BLaER1 treated with 17β-estradiol and CSF1 and Interleukin-3, amounts not matched to agents 10 nM and 100 nM (cell line): ENCODE measurements at regions not wholly inside any gene's neighbourhood (a gene's known extent, or its start where the extent isn't known, plus 50 kb on each side); places are given as distances from the start of the nearest gene placed in this dataset.

Experiments used
- H3K27ac ChIP-seq, 11 experiments: shearing (Covaris generic); formaldehyde crosslinking; 2 replicates each; pipeline ENCODE4 v1.8.1; 2022
- H3K27me3 ChIP-seq, 11 experiments: shearing (Covaris generic); formaldehyde crosslinking; 2 replicates each; pipeline ENCODE4 v1.8.1; 2022
- H3K36me3 ChIP-seq, 11 experiments: shearing (Covaris generic); formaldehyde crosslinking; 2 replicates each; pipeline ENCODE4 v1.8.1; 2022
- H3K4me1 ChIP-seq, 10 experiments: shearing (Covaris generic); formaldehyde crosslinking; 2 replicates each; pipeline ENCODE4 v1.8.1; 2022
- H3K4me2 ChIP-seq, 11 experiments: shearing (Covaris generic); formaldehyde crosslinking; 2 replicates each; pipeline ENCODE4 v1.8.1; 2022
- H3K4me3 ChIP-seq, 10 experiments: shearing (Covaris generic); formaldehyde crosslinking; 2 replicates each; pipeline ENCODE4 v1.8.1; 2022
- H3K9ac ChIP-seq, 11 experiments: shearing (Covaris generic); formaldehyde crosslinking; 2 replicates each; pipeline ENCODE4 v1.8.1; 2022
- H3K9me3 ChIP-seq, 11 experiments: shearing (Covaris generic); formaldehyde crosslinking; replicated peaks in 1 of 11; 2 replicates each; pipeline ENCODE4 v1.8.1; 2022
- H4K20me1 ChIP-seq, 11 experiments: shearing (Covaris generic); formaldehyde crosslinking; 2 replicates each; pipeline ENCODE4 v1.8.1; 2022
- Cebpa-rat ChIP-seq, 11 experiments: shearing (Covaris generic); IDR thresholded peaks; 2 replicates each; pipeline ENCODE4 v1.8.1; 2022

DNA sequence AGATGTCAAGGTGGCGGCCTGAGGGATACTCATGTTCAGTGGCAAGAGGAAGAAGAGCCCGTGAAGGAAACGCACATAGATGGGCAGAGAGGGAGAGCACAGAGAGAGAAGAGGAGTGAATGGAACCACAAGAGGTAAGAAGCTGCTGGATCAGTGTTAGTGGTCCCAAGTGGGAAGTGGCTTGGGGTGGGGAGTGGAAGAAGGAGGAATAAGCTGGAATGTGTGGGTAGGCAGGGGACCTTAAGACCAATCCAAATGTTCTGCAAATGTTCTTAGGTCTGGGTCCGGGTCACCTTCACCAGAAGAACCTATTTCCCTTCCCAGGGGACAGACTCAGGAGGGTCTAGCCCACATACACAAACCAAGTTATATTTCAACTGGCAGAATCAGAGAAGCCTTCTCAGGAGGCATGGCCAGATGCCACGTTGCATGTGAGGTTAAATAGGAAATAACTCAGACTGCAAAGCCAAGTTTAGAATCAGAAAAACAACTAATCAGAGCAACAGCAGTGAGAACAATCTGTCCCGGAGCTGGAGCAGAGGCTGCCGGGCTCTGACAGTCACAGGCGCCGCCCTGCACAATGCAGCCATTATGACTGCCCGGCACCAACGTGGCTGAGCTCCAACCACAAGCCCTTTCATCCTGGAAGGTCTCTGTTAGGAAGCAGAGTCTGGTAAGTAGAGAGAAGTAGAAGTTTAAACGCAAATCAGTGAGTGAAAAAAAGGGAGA is 78.6 kb upstream of the ARMC3 start:
- Histone ChIP-seq H3K9ac (no peak overlapping the region), H3K4me1 (peaks cover 11 to 19% (median 17%) of the 10 kb centered on the region in 10 experiments), H4K20me1 (no peaks in the 10 kb centered on the region), H3K9me3 (no peaks in the 10 kb centered on the region), H3K27me3 (no peaks in the 10 kb centered on the region), H3K36me3 (no peaks in the 10 kb centered on the region), H3K27ac (no peak overlapping the region), H3K4me2 (peak overlapping the region in 1 of 11 experiments; percentile 5; a peak in 1 of 22 replicates), H3K4me3 (no peak overlapping the region)
- TF ChIP-seq Cebpa-rat (IDR thresholded peaks at IDR 0.05) = no peak

DNA sequence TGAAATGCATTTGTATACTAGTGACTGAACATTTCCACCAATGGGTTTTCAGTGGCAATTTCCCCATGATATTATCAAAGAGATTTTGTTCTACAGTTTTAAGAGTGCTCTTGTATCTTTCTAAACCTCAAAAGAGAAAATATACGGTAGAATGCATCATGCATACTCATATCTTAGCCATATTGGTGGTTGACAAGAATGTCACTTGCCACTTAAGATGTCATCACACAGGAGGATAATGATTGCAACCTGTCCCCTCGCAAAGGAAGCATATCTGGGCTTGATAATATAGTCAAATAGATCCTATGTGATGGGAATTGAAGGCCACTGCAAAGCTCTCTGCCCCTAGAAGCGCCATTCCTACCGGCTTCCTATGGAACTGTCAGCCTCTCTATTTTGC is 79.3 kb upstream of the ARMC3 start:
- Histone ChIP-seq H3K9me3 (no peaks in the 10 kb centered on the region), H3K9ac (no peak overlapping the region), H3K4me2 (no peak overlapping the region), H3K27me3 (no peaks in the 10 kb centered on the region), H4K20me1 (no peaks in the 10 kb centered on the region), H3K36me3 (no peaks in the 10 kb centered on the region), H3K4me3 (no peak overlapping the region), H3K4me1 (peaks cover 5 to 12% (median 10%) of the 10 kb centered on the region in 10 experiments; a peak in 17 of 20 replicates), H3K27ac (no peak overlapping the region)
- TF ChIP-seq Cebpa-rat (IDR thresholded peaks at IDR 0.05) = no peak

DNA sequence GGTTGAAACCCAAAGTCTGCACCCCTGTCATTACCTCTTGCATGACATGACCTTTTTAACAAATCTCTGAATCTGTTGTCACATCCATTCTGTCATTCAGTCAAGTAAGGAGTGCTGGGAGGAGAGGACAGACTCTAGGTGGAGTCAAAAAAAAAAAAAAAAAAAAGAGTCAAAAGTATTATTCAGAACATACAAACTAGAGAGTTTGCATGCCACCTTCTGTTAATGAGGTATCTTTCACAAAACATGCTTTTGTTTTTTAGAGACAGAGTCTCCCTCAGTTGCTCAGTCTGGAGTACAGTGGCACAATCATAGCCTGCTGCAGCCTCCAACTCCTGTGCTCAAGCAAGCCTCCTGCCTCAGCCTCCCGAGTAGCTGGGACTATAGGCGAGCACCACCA is 81.6 kb upstream of the ARMC3 start:
- Histone ChIP-seq H3K36me3 (no peaks in the 10 kb centered on the region), H3K4me3 (no peak overlapping the region), H3K9me3 (no peaks in the 10 kb centered on the region), H3K4me1 (no peaks in the 10 kb centered on the region), H3K27ac (no peak overlapping the region), H3K27me3 (no peaks in the 10 kb centered on the region), H4K20me1 (no peaks in the 10 kb centered on the region), H3K4me2 (no peak overlapping the region), H3K9ac (no peak overlapping the region)
- TF ChIP-seq Cebpa-rat (IDR thresholded peaks at IDR 0.05) = no peak

DNA sequence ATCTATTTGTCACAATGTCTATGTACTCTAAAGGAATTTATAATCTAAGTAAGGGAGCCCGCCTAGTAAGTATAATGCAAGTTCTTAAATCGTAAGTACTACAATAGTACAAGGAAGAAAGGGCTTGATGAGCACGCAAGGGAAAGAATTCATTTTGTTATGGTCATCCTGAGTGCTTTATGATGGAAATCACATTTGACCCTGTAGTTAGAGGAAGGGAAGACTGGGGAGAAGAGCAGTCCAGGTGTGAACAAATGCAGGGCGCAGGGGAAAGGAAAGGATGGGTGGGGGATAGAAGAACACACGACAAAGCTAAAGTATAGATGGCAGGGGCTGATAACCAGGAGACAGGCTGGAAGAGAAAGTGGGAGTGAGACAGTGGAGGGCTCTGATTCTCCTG is 88.2 kb upstream of the ARMC3 start:
- no peaks in the 10 kb centered on the region for H4K20me1 ChIP-seq
- no peaks in the 10 kb centered on the region for H3K9me3 ChIP-seq
- peaks cover 0 to 15% (median 0%) of the 10 kb centered on the region in 10 experiments; a peak in 6 of 20 replicates for H3K4me1 ChIP-seq
- no peak for TF ChIP-seq Cebpa-rat (IDR thresholded peaks at IDR 0.05)
- no peaks in the 10 kb centered on the region for H3K27me3 ChIP-seq
- no peak overlapping the region for H3K27ac ChIP-seq
- H3K36me3 ChIP-seq = no peaks in the 10 kb centered on the region
- no peak overlapping the region for H3K4me3 ChIP-seq
- no peak overlapping the region for H3K4me2 ChIP-seq
- no peak overlapping the region for H3K9ac ChIP-seq

DNA sequence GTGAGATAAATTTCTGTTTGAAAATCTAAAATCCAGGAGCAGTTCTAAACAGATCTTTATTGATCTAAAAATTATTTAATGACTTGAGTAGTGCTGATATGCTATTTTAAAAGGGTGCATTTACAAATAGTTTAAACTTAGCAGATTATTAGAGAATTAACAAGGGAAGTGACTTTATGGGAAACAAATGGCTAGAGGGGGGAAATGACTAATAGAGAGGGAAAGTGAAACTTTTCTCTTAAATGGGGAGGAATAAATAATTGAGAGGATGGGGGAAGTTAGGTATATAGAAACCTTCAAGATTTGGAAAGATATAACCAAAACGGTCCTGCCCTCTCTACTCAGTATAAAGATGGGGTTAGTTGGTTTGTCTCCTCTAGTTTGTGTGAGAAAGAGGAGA is 90.1 kb upstream of the ARMC3 start:
- Histone ChIP-seq H3K27me3 (no peaks in the 10 kb centered on the region), H3K36me3 (no peaks in the 10 kb centered on the region), H3K9me3 (no peaks in the 10 kb centered on the region), H3K9ac (no peak overlapping the region), H3K4me3 (no peak overlapping the region), H3K4me2 (peak overlapping the region in 4 of 11 experiments; percentile 6 to 36 (median 12); a peak in 6 of 22 replicates), H4K20me1 (no peaks in the 10 kb centered on the region), H3K4me1 (peaks cover 0 to 15% (median 0%) of the 10 kb centered on the region in 10 experiments; a peak in 6 of 20 replicates), H3K27ac (no peak overlapping the region)
- TF ChIP-seq Cebpa-rat (IDR thresholded peaks at IDR 0.05) = no peak

DNA sequence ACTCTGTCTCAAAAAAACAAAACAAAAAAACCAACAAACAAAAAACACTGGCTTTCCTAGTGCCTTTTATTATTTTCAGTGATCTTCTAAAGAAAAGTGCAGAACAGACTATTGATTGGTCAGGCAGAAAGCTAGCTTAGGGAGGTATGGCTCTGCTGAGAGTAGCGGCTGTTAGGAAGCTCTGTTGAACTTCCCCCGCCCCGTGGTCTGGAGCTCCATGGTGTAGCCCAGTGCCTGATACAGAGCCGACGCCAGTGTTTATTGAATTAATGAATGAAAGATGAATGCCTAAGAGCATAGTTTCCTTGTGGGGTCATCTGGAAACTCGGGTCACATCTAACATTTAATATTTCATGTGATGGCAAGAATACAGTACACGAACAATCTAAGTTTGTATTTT is 90.5 kb upstream of the ARMC3 start:
- no peaks in the 10 kb centered on the region for H3K9me3 ChIP-seq

DNA sequence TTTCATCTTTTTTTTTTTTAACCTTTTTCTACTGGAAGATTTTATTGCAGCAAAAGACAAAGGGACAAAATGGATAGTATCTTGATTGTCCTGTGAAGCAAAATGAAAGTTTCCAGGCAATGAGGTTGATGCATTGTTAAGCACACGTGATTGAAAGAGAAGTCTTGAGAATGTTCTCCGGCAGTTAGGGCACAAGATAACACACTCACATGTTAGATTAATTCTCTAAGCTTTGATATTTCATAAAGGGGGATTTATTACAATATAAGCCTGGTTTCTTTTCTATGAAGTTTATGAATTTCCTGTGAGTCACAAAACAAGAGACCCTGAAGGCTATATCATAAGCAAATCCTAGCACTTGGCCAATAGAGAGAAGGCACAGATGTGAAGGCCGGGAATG is 93.4 kb upstream of the ARMC3 start:
- Histone ChIP-seq H3K27ac (no peak overlapping the region), H3K36me3 (no peaks in the 10 kb centered on the region), H3K27me3 (no peaks in the 10 kb centered on the region), H3K4me1 (peaks cover 0 to 15% (median 0%) of the 10 kb centered on the region in 10 experiments; a peak in 6 of 20 replicates), H3K9ac (no peak overlapping the region), H3K9me3 (peaks cover 0 to 7% (median 4%) of the 10 kb centered on the region in 11 experiments; a peak in 6 of 22 replicates), H4K20me1 (no peaks in the 10 kb centered on the region), H3K4me3 (no peak overlapping the region), H3K4me2 (no peak overlapping the region)
- no peak for TF ChIP-seq Cebpa-rat (IDR thresholded peaks at IDR 0.05)

More for the DNA sequence above, 90.5 kb upstream of the ARMC3 start:
- Histone ChIP-seq H3K4me1 (peaks cover 0 to 15% (median 0%) of the 10 kb centered on the region in 10 experiments; a peak in 6 of 20 replicates), H4K20me1 (no peaks in the 10 kb centered on the region), H3K9ac (no peak overlapping the region), H3K36me3 (no peaks in the 10 kb centered on the region), H3K4me3 (no peak overlapping the region), H3K27me3 (no peaks in the 10 kb centered on the region), H3K4me2 (peak overlapping the region in 4 of 11 experiments; percentile 6 to 36 (median 19); a peak in 5 of 22 replicates), H3K27ac (no peak overlapping the region)
- TF ChIP-seq Cebpa-rat (IDR thresholded peaks at IDR 0.05) = no peak

DNA sequence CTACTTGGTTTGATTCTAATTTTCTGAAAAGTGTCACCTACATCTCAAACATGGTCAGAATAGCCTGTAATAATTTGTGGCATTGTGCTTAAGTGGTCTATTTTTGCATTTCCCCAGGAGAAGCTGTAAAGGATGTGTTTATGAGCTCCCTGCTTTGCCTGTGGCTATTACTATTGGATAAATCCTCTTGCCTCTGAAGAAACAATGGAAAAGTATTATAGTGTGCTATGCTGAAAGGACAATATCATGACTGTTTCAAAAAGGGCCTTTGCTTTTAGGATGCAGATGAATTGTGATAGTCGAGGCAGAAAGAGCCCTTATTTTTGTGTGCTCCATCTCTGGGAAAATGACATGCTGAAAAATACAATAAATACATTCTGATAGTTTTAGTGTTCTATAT is 94.1 kb upstream of the ARMC3 start:
- Histone ChIP-seq H3K27ac (no peak overlapping the region), H3K4me1 (peaks cover 0 to 15% (median 0%) of the 10 kb centered on the region in 10 experiments; a peak in 6 of 20 replicates)

DNA sequence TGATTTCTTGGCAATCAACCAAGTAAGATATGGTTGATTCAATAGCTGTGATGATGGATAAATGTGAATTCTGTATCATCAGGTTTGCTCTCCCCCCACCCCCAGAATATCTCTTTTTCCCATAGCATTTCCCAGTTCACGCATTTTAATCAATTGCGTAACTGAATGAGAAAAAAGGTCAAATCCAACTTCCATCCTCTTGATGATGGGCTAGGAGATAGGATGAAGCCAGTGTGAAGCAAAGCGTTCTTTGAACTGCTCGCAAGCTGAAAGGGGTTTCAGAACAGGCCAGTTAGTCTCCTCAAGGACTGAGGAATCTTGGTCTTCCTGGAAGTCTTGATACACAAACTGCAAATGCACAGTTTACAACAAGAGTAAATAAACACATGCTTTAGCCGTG is 94.5 kb upstream of the ARMC3 start:
- Histone ChIP-seq H3K27me3 (no peaks in the 10 kb centered on the region), H3K9ac (no peak overlapping the region), H4K20me1 (no peaks in the 10 kb centered on the region), H3K4me2 (no peak overlapping the region), H3K4me3 (no peak overlapping the region), H3K9me3 (peaks cover 0 to 7% (median 4%) of the 10 kb centered on the region in 11 experiments; a peak in 6 of 22 replicates), H3K27ac (no peak overlapping the region), H3K4me1 (peaks cover 0 to 14% (median 0%) of the 10 kb centered on the region in 10 experiments; a peak in 6 of 20 replicates), H3K36me3 (no peaks in the 10 kb centered on the region)
- TF ChIP-seq Cebpa-rat (IDR thresholded peaks at IDR 0.05) = peak in 4 of 11 experiments; percentile 11 to 53 (median 30); a peak in 3 of 22 replicates

More for the DNA sequence above, 94.1 kb upstream of the ARMC3 start:
- no peak overlapping the region for H3K9ac ChIP-seq
- TF ChIP-seq Cebpa-rat (IDR thresholded peaks at IDR 0.05) = no peak
- no peaks in the 10 kb centered on the region for H3K36me3 ChIP-seq
- no peak overlapping the region for H3K4me2 ChIP-seq
- peaks cover 0 to 7% (median 4%) of the 10 kb centered on the region in 11 experiments; a peak in 6 of 22 replicates for H3K9me3 ChIP-seq
- H3K27me3 ChIP-seq = no peaks in the 10 kb centered on the region
- H3K4me3 ChIP-seq = no peak overlapping the region
- no peaks in the 10 kb centered on the region for H4K20me1 ChIP-seq
